ENCODE measurements at regions not wholly inside any gene's neighbourhood (a gene's known extent, or its start where the extent isn't known, plus 50 kb on each side); places are given as distances from the start of the nearest gene placed in this dataset.

GRCh38 chr13:55493297-55493696 is 1647.4 kb upstream of the PRR20A start:
- TF ChIP-seq NFRKB (IDR thresholded peaks at IDR 0.05) (no peak), HDGF (IDR thresholded peaks at IDR 0.05; ENCODE audit: borderline replicate concordance) (no peak), FOXM1 (IDR thresholded peaks at IDR 0.05; ENCODE audit: borderline replicate concordance) (no peak), SP1 (IDR thresholded peaks at IDR 0.05) (no peak), LEF1 (IDR thresholded peaks at IDR 0.05; ENCODE audit: borderline replicate concordance) (no peak), ELF4 (IDR thresholded peaks at IDR 0.05) (no peak)
